Prostate gland (tissue), 2 donors: ENCODE measurements at regions not wholly inside any gene's neighbourhood (a gene's known extent, or its start where the extent isn't known, plus 50 kb on each side); places are given as distances from the start of the nearest gene placed in this dataset.
"Not testable (repeated sequence)": the region's sequence is repeated elsewhere in the genome, so short reads cannot be mapped to it uniquely, and the experiment has no call there.

Source experiments
- DNase-seq: peaks from one replicate; pipeline ENCODE4 v3.0.0-alpha.2; 2019; ENCODE audit warnings: low spot score
- H3K27ac ChIP-seq, 2 donors: fragments of 200-600 bp; sonication (generic); 2 replicates each; pipeline ENCODE4 v1.5.1; 2017 to 2019
- H3K27me3 ChIP-seq: fragments of 200-600 bp; sonication (generic); replicated peaks from 2 replicates; pipeline ENCODE4 v1.5.1; 2019; ENCODE audit not compliant: insufficient read depth
- H3K36me3 ChIP-seq, 2 donors: fragments of 200-600 bp; sonication (generic); 1 replicate in 1 of 2; 2 replicates in 1 of 2; pipeline versions ENCODE4 v1.5.1 to v1.8.1; 2017 to 2019
- H3K4me1 ChIP-seq: fragments of 200-600 bp; sonication (generic); replicated peaks from 2 replicates; pipeline ENCODE4 v1.5.1; 2019
- H3K4me3 ChIP-seq, 2 donors: fragments of 200-600 bp; sonication (generic); 2 replicates each; pipeline ENCODE4 v1.5.1; 2017 to 2019
- H3K9me3 ChIP-seq: fragments of 200-600 bp; sonication (generic); 2 replicates; pipeline ENCODE4 v1.5.1; 2017
- CTCF ChIP-seq, 4 experiments: fragments of 200-600 bp in 2 of 4; fragments of 450-650 bp in 2 of 4; sonication (generic) in 2 of 4; IDR thresholded peaks; 1 replicate in 3 of 4; 2 replicates in 1 of 4; pipeline ENCODE4 v1.5.1; 2016 to 2019; ENCODE audit warnings: antibody characterized with exemption in 4 of 4, mild to moderate bottlenecking in 2 of 4, moderate library complexity in 2 of 4
- POLR2A ChIP-seq: fragments of 450-650 bp; IDR thresholded peaks from one replicate; pipeline ENCODE4 v1.6.1; 2016; ENCODE audit warnings: antibody characterized with exemption, mild to moderate bottlenecking
- POLR2AphosphoS5 ChIP-seq: sonication (generic); formaldehyde crosslinking; IDR thresholded peaks from one replicate; pipeline ENCODE4 v1.6.1; 2017; ENCODE audit warnings: antibody characterized with exemption
- WGBS: methylation state at CpG from one replicate; pipeline ENCODE4 v1.1.5; 2018; 5-methylcytosine and 5-hydroxymethylcytosine counted together
- intact Hi-C: fragments of 100-400 bp; cut with DNase I; formaldehyde crosslinking; loops from one replicate; pipeline ENCODE4 v1.14.2; 2022

DNA sequence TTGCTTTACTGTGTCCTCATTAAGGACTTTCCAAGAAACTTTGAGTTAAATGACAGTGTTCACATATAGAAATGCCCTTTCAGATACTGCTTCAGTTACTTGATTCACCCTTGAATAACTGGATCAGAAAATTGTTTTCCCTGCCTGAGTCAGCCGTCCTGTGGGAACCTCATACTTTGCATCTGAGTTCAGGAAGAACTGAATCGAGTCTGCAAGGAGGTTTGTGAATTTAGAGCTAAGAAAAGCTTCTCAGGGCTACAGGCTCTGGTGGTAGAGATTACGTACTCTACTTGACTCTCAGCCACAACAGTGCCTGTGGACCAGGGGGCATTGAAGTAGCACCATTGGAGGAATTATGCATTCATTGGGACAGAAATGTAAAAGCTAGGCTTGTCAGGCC is 252.4 kb upstream of the C2CD4B start:
- no peak for TF ChIP-seq CTCF (IDR thresholded peaks at IDR 0.05)
- no peak for TF ChIP-seq POLR2AphosphoS5
- no peak for TF ChIP-seq POLR2A
- DNase-seq = no peak
- intact Hi-C loops = no loop called here
- Histone ChIP-seq H3K36me3 (no peaks in the 10 kb centered on the region), H3K27me3 (no peaks in the 10 kb centered on the region), H3K4me1 (no peaks in the 10 kb centered on the region), H3K27ac (no peak overlapping the region), H3K4me3 (no peak overlapping the region), H3K9me3 (no peaks in the 10 kb centered on the region)
- 94% methylated on average over 3 of the region's 3 CpGs for WGBS

DNA sequence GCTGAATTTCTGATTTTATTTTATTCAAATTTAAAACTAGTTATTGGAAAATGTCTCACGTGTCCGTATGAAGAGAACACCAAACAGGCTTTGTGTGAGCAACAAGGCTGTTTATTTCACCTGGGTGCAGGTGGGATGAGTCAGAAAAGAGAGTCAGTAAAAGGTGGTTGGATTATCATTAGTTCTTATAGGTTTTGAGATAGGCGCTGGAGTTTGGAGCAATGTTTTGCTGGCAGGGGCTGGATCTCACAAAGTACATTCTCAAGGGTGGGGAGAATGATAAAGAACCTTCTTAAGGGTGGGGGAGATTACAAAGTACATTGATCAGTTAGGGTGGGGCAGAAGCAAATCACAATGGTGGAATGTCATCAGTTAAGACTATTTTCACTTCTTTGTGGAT is 253.4 kb upstream of the C2CD4B start:
- H3K9me3 ChIP-seq, H3K27me3 ChIP-seq, H3K4me1 ChIP-seq, DNase-seq, H3K4me3 ChIP-seq, H3K27ac ChIP-seq, H3K36me3 ChIP-seq, intact Hi-C loops: not testable (repeated sequence)
- WGBS = 94% methylated on average over 3 of the region's 3 CpGs

- intact Hi-C loops = no loop called here
- 59% methylated on average over 2 of the region's 2 CpGs for WGBS
- Histone ChIP-seq H3K36me3 (no peaks in the 10 kb centered on the region), H3K27me3 (no peaks in the 10 kb centered on the region), H3K4me3 (no peak overlapping the region), H3K27ac (no peak overlapping the region), H3K9me3 (no peaks in the 10 kb centered on the region), H3K4me1 (no peaks in the 10 kb centered on the region)
- TF ChIP-seq POLR2A (no peak), CTCF (IDR thresholded peaks at IDR 0.05) (no peak), POLR2AphosphoS5 (no peak)
- DNase-seq = no peak
Observed at GRCh38 chr15:62419192-62419591, 254.1 kb upstream of the C2CD4B start.

- 92% methylated on average over 6 of the region's 6 CpGs for WGBS
- H3K36me3 ChIP-seq, H3K27me3 ChIP-seq, H3K27ac ChIP-seq, intact Hi-C loops, DNase-seq, H3K4me3 ChIP-seq, H3K9me3 ChIP-seq, H3K4me1 ChIP-seq: not testable (repeated sequence)
Observed at GRCh38 chr15:62420371-62420770, 255.3 kb upstream of the C2CD4B start.

GRCh38 chr15:62421289-62421688 is 256.2 kb upstream of the C2CD4B start:
- no peaks in the 10 kb centered on the region for H3K4me1 ChIP-seq
- TF ChIP-seq POLR2AphosphoS5 = no peak
- TF ChIP-seq CTCF (IDR thresholded peaks at IDR 0.05) = no peak
- TF ChIP-seq POLR2A = no peak
- intact Hi-C loops = no loop called here
- no peak overlapping the region for H3K27ac ChIP-seq
- no peak overlapping the region for H3K4me3 ChIP-seq
- H3K9me3 ChIP-seq = no peaks in the 10 kb centered on the region
- H3K36me3 ChIP-seq = no peaks in the 10 kb centered on the region
- H3K27me3 ChIP-seq = no peaks in the 10 kb centered on the region
- DNase-seq = no peak
- WGBS = 93% methylated on average over 3 of the region's 3 CpGs

DNA sequence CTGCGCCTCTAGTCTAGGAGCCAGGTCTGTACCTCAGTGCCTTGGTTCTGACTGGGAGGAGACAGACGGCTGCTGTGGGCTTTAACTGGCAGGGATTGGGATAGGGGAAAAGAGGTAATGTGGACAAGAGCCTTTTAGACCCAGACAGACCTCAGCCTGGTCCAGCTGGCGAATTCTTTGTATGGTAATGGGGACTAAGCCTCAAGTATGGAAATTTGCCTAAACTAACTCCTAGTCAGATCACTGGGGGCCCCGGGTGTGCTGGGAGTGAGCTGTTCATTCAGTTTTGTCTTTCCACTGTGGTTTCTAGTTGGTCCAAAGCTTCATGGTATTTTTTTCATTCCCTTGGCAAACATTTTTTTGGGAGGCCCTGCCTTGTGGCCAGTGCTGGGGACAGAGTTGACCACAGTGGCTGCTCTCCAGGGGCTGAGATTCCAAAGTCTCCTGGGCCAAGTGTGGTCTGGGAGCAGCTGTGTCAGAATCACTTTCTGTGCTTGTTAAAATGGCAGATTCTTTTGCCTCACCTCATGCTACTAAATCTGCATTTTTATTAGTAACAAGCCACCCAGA is 261.4 kb upstream of the C2CD4B start:
- H3K9me3 ChIP-seq = no peaks in the 10 kb centered on the region
- 78% methylated on average over 4 of the region's 4 CpGs for WGBS
- H3K36me3 ChIP-seq = no peaks in the 10 kb centered on the region
- TF ChIP-seq POLR2A = no peak
- no peak for TF ChIP-seq POLR2AphosphoS5
- no peak for TF ChIP-seq CTCF (IDR thresholded peaks at IDR 0.05)
- H3K4me3 ChIP-seq = no peak overlapping the region
- H3K4me1 ChIP-seq = peaks cover 6% of the 10 kb centered on the region
- no peak for DNase-seq
- no peaks in the 10 kb centered on the region for H3K27me3 ChIP-seq
- intact Hi-C loops = no loop called here
- H3K27ac ChIP-seq = no peak overlapping the region
